Left hindlimb (tissue), 1 donor: ENCODE measurements at regions not wholly inside any gene's neighbourhood (a gene's known extent, or its start where the extent isn't known, plus 50 kb on each side); places are given as distances from the start of the nearest gene placed in this dataset.
A peak's percentile ranks its signal among the peaks of the same experiment; 100 is the strongest.
"Not testable (repeated sequence)": the region's sequence is repeated elsewhere in the genome, so short reads cannot be mapped to it uniquely, and the experiment has no call there.

ENCODE experiments used
- DNase-seq: peaks from one replicate; pipeline ENCODE4 v3.0.0-alpha.2; 2018

- DNase-seq = no peak
Measured at GRCh38 chr2:228387776-228388175, 206.3 kb upstream of the SPHKAP start.

DNA sequence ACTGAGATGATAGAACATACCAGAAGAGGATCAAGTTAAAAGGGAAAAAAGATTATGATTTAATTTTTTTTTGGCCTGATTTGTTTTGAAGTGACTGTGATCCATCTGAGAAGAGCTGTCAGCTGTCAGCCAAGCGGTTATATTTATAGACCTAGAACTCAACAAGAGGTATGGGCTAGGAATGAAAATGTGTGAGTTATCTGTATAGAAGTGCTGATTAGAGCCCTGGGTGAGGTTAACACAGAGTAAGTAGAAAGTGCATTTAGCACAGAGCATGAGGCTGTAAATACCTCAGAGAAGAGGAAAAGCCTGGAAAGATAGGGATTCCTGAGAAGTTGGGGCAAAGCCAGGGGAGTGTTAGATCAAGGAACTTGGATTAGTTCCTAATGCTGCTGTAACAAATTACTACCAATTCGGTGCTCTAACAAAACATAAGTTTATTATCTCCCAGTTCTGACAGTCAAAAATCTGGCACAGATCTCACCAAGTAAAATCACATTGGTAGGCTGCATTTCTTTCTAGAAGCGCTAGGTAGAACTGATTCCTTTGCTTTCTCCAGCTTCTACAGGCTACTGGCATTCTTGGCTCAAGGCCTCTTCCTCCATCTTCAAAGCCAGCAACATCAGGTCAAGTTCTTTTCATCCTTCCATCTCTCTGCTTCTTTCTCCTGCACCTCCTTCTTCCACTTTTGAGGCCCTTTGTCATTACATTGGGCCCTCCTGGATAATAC is 197.4 kb upstream of the SPHKAP start:
- no peak for DNase-seq

- no peak for DNase-seq
Measured at GRCh38 chr2:228378233-228378632, 196.7 kb upstream of the SPHKAP start.

- DNase-seq = no peak
Measured at GRCh38 chr2:228377533-228377932, 196.0 kb upstream of the SPHKAP start.

DNA sequence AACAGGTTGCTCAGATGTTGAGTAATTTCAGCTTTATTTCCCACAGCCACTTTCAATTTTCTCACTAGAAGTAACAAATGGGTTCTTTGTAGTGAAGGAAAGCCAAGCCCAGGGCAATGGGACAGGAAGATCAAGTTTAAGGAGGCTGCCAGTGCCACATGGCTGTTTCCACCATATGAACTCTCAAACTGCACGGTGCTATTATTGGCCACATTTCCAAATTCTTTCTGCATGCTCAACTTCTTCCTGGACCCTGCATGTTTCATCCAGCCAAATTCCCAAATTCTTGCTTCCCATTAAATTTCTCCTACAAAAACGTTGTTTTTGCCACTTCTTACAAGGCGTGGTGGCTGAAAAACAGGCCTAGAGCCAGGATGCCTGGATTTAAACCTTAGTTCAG is 193.3 kb upstream of the SPHKAP start:
- DNase-seq = peak; percentile 62

GRCh38 chr2:228373191-228373590 is 191.7 kb upstream of the SPHKAP start:
- no peak for DNase-seq

- DNase-seq = no peak
Measured at GRCh38 chr2:228372212-228372611, 190.7 kb upstream of the SPHKAP start.

DNA sequence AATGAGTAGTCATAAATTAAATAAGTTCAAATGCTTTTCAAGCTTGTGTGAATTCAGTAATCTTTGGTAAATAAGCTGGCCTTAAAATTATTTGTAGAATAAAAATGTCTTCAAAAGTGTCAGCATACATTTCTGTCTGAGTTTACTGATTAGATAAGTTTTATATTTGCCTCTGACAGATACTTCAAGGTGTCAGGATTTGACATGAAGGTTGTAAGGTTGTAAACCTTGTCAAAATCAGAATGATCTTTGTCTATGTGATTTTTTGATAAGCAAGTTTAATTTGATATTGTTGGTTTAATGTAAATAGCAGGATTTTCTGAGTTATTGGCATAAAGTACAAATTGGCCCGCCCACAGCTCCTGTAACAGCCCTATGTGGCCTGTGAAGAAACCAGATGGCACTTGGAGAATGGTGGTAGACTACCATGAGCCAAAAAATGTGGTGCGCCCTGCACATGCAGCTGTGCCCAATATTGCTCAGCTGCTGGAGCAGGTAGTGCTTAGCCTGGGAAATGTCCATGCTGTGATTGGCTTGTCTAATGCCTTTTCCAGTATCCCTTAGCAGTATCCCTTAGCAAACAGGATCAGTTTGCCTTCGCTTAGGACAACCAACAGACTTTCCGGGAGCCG is 188.0 kb upstream of the SPHKAP start:
- no peak for DNase-seq

DNA sequence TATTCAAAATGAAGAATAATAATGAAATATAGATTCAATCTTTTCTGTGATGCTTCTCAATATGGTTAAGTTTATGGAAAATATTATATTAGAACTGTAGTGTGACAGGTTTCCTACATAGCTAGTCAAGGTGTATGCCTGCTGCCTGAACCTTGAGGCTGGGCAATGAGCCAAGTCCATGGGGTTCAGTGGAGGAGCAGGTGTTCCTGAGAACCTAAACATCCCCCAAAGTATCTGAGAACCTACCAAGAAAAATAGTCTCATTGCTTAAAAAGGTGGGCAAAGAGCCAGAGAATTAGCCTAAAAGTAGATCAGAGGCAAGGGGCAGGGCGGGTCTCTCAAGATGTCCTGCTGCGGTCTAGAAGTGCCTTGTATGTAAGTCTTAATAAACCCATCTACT is 185.9 kb upstream of the SPHKAP start:
- DNase-seq = no peak

DNA sequence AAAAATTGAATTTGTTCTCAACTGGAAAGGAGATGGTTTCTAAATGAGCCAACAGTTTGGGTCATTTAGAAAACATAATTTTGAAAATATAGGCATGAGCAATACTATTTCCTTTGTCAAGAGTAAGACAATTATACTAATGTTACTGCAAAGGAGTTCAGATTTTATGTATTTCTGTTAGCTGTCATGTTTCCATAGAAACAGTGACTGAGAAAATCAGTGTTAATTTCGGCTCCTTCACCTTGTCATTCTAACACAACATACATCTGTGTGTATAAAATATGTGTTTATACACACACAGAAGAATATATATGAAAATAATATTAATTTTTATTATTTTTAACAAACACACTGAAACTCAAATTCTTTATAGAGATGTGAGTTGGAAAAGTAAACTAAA is 178.0 kb upstream of the SPHKAP start:
- no peak for DNase-seq

DNA sequence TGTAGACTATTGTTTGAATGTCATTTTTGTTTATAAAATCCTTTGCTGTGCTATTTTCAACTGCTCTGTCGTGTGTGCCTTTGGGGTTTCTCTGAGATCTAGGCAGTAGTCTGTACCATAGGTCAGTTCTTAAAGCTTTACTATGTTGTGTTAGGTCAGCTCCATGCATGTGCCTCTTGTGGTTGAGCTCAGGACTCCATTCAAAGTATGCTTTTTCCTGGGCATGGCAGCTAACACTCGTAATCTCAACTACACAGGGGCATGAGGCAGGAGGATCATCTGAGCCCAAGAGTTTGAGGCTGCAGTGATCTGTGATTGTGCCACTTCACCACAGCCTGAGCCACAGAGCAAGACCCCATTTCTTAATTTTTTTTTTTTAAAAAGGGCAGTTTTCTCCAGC is 174.4 kb upstream of the SPHKAP start:
- DNase-seq = no peak

GRCh38 chr2:228352980-228353379 is 171.5 kb upstream of the SPHKAP start:
- DNase-seq = not testable (repeated sequence)

DNA sequence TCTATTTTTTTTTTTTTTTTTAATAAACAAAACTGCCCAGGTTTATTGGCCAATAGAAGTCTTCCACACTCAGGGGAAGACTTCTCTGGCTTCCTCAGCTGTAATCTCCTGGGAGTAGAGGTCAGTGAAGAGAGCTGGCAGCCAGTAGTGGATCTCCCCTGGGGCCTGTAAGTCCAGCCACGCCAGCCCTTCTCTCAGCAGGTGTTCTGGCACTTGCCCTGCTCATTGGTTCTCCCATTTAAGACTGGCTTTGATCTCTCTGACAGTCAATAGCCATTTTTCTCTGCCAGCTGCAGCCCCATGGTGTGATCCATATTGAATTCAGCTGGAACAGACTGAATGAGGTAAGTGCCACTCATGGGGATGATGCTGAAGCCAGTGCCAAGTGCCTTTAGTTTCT is 170.6 kb upstream of the SPHKAP start:
- no peak for DNase-seq

DNA sequence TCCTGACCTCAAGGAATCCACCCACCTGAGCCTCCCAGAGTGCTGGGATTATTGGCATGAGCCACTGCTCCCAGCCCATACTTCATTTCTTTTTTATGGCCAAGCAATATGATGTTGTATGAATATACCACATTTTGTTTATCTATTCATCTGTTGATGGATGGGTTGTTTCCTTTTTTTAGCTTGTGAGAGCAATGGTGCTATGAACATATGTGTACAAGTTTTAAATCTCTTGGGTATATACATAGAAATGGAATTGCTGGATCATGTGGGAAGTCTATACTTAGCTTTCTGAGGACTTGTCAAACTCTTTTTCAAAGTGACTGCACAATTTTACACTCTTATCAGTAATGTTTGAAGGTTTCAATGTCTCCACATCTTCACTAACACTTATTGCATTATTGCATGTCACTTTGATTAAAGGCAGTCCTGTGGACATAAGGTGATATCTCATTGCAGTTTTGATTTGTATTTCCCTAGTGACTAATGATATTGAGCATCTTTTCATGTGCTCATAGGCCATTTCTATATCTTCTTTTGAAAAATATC is 167.1 kb upstream of the SPHKAP start:
- no peak for DNase-seq

DNA sequence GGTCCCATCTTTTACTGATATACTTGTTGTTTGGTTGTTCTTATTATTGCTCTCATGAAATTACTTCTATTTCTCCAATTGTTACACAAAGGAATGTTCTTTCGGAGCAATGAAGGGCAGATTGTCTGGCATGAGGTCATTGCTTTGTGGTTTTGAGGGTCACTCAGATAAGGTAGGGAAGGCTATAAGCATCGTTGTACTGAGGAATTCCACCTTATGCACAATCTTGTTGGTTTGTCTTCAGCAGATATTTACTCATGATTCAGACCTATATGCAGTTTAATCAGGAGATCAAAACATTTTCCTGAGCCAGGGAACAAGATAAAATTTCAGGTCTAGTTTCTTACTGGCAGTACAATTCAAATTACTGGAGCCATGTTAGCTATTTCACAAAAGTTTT is 163.0 kb upstream of the SPHKAP start:
- no peak for DNase-seq

DNA sequence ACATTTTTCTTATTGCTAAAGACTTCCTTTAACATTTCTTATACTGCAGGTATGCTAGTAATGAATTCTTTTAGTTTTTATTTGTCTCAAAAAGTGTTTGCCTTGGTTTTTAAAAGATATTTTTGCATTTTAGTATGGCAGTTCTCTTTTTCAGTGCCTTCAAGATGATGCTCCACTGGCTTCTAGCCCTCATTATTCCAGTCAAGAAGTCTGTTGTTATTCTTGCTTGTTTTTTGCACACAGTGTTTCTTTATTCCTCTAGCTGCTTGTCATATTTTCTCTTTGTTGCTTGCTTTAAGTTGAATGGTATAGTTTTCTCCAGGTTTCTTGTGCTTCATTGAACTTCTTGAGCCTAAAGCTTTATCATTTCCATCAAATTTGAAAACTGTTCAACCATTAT is 158.0 kb upstream of the SPHKAP start:
- DNase-seq = no peak

DNA sequence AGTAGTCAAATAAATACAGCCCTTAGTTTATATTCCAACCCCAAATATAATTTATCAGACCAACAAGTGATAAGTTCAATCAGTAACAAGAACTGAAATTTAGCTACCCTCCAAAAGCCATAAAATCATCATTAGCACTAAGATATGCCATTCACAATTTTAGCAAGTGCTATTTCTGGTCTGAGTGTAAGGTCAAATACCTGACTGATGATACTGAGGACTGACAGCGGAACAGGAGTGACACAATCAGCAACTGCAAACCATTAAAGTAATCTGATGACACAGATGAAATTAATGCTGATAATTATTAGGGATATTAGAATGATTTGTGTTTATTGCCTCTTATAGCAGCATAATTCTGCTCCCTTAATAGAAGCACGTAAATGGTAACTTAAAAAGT is 152.7 kb upstream of the SPHKAP start:
- DNase-seq = no peak

DNA sequence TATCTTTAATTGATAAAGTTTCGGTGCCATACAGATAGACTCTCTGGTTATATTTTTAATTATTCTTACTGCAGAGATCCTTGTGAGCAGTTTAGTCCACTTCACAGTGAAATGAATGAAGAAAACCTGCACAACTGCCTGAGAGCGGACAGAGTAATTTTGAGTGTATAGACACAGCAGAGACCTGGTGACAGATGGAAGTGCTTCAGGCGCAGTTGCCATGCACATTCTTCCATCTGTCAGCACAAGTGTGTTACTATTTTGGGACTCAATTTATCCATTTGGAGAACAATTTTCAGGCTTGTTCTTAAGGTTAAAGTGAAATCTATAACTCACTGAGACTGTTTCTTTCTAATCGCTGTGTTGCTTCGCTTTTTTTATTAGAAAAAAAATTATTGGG is 147.8 kb upstream of the SPHKAP start:
- DNase-seq = no peak

DNA sequence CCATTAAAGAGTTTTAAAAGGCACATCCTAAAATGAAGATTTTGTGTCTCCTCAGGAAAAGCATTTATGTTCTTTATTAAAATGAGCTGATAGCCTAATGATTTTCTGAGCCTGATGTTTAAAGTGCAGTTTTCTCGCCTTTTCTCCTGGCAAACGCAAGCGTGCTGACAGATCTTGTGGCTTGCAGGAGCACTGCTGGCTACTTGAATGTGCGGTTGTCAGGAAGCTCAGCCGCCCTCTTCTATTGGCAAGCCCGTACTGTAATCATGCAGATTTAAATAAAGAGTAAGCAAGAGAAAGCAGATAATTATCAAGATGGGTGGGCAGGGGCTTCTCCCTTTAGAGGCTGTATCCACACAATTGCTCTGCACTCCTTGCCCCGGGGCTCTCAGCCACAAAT is 139.5 kb upstream of the SPHKAP start:
- peak; percentile 32 for DNase-seq

DNA sequence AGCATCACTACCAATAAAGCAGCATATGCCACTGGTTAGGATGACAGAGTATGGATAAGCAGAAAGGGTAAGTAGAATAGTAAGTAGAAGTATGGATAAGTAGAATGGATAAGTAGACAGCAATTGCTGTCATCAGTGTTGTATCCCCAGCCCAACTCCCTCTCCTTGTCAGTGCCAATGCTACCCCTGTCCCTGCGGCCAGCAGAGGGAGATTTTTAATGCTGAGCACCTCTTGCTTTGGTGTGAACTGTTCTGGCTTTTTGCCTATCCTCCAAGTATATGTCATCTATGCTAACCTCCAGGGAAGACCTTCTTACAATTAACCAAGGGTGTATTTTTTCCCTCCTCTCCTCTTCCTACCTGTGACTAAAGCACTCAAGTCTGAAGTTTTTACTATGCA is 136.7 kb upstream of the SPHKAP start:
- no peak for DNase-seq

GRCh38 chr2:228312172-228312571 is 130.7 kb upstream of the SPHKAP start:
- DNase-seq = no peak

DNA sequence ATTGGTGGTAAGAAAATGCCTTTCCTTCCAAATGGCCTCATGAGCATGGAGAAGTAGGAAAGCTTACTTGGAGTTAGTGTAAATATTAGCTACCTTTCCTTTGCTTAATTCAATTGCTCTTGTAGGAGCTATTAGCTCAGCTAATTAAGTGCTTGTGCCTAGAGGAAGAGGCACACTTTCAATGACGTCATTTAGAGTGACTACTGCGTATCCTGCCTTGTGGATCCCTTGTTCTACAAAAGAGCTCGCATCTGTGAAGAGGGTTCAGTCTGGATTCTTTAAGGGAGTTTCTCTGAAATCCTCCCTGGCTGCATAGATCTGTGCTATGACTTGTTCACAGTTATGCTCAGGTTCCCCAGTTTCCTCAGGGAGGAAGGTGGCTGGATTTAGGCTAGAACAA is 122.5 kb upstream of the SPHKAP start:
- DNase-seq = no peak

DNA sequence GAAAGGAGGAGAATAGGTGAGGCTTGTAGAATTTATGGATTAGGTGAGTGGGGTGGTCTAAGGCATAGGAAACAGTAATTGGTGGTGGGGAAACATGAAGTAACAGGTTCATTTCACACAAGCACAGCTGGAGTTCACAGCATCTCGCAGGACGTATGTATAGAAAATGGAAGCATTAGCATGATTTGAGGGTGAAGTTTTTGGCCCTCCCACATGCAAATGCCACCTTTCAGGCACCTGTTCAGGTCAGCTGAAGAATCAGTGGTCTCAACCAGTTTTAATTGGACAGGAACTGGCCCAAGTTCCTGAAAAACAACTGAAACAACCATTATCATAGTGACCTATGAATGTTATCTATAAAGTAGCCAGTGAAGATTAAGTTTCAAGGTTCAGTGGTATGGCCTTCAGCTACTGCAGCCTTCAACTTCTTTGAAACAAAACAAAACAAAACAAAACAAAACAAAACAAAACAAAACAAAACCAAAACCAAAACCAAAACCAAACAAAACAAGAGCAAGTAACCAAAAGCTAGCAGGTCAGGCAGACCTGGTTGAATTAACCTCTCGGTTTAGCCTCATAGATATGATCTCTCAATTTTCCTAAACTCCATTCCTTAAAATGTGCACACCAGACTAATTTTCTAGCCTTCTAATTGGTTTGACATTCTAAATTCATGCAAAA is 102.1 kb upstream of the SPHKAP start:
- DNase-seq = no peak

DNA sequence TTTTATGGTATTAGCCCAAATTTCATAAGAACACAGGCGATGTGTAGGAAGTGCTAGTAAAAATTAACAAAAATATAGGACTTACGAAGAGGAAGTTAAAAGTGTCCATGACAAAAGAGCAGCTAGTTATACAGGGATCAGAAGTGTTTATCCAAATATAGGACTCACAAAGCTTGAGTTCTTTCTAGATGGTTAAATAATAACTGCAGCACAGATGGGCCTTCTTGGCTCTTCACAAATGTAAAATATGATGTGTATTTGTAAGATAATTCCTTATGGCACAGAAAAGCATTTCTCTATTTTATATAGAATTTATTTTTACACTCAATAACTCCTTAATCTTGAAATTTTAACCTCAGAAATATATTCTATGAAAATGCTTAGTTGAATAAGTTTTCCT is 100.9 kb upstream of the SPHKAP start:
- no peak for DNase-seq
